Mucosa of stomach (tissue), 1 donor: ENCODE measurements at regions not wholly inside any gene's neighbourhood (a gene's known extent, or its start where the extent isn't known, plus 50 kb on each side); places are given as distances from the start of the nearest gene placed in this dataset.

ENCODE experiments used
- H3K27me3 ChIP-seq: one replicate; pipeline ENCODE4 v1.7.0; 2013; ENCODE audit warnings: mild to moderate bottlenecking, low read length; ENCODE audit not compliant: control insufficient read depth, insufficient read depth
- H3K36me3 ChIP-seq: one replicate; pipeline ENCODE4 v1.7.0; 2013; ENCODE audit warnings: low read length; ENCODE audit not compliant: control insufficient read depth, insufficient read depth
- H3K4me1 ChIP-seq: one replicate; pipeline ENCODE4 v1.7.0; 2013; ENCODE audit warnings: mild to moderate bottlenecking, low read length; ENCODE audit not compliant: control insufficient read depth, insufficient read depth
- H3K4me3 ChIP-seq: one replicate; pipeline ENCODE4 v1.7.0; 2013; ENCODE audit warnings: low read length
- H3K9ac ChIP-seq: one replicate; pipeline ENCODE4 v1.7.0; 2013; ENCODE audit warnings: mild to moderate bottlenecking, low read length, moderate library complexity
- H3K9me3 ChIP-seq: one replicate; pipeline ENCODE4 v1.7.0; 2013; ENCODE audit warnings: mild to moderate bottlenecking, low read length, moderate library complexity; ENCODE audit not compliant: control insufficient read depth
- donor health status: Pancreatic carcinoma.

DNA sequence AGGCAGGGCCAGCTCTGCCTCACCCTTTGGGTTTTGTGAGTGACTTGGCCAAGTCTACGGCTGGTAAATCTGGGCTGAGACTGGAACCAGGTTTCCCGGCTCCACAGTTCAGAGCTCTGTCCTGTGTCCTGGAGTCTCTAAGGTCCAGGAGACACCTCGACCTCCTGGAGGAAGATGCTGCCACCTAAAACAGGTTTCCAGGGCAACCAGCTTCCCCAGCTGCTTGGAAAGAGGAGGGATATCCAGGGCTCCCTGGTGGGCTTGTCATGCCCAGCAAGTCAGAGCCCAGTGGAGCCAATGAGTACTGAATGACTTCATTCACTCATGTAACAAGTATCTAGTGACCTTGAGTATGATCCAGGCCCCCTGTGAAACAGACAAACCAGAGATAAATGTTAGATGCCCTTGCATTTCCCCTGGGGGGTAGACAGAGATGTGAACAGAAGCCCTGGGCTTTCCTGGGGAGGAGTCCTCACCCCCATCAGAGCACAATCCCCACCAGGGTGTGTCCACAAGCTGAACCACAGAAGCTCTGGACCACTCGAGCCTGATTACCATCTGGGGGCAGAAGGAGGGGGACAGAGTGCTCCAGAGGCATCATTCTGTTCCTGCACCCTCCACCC lies 181.2 kb upstream of the RAB4A start:
- Histone ChIP-seq H3K4me1 (peaks cover 34% of the 10 kb centered on the region), H3K36me3 (no peaks in the 10 kb centered on the region), H3K9ac (no peak overlapping the region)

DNA sequence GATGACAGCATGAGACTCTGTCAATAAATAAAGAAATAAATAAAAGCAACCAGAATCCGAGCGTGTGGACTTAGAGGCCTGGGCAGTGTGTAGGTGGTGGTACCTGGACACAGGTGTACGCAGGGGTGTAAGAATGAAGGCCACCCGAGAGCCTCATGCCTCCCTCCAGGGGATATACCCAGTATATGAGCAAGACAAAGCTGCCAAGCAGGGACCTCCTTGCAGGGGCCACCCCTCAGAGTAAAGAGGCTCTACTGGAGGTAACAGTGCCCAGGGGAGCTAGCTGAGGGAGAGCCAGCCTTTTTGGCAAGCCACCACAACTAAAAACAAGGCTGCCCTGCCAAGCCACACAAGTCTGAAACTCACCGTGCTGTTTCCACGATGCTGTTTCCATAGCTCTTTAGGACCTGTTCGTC lies 179.2 kb upstream of the RAB4A start:
- Histone ChIP-seq H3K9me3 (no peaks in the 10 kb centered on the region), H3K4me1 (peaks cover 35% of the 10 kb centered on the region), H3K27me3 (no peaks in the 10 kb centered on the region), H3K4me3 (no peak overlapping the region), H3K9ac (no peak overlapping the region), H3K36me3 (no peaks in the 10 kb centered on the region)

More for the DNA sequence above, 181.2 kb upstream of the RAB4A start:
- Histone ChIP-seq H3K4me3 (no peak overlapping the region), H3K9me3 (no peaks in the 10 kb centered on the region), H3K27me3 (no peaks in the 10 kb centered on the region)

DNA sequence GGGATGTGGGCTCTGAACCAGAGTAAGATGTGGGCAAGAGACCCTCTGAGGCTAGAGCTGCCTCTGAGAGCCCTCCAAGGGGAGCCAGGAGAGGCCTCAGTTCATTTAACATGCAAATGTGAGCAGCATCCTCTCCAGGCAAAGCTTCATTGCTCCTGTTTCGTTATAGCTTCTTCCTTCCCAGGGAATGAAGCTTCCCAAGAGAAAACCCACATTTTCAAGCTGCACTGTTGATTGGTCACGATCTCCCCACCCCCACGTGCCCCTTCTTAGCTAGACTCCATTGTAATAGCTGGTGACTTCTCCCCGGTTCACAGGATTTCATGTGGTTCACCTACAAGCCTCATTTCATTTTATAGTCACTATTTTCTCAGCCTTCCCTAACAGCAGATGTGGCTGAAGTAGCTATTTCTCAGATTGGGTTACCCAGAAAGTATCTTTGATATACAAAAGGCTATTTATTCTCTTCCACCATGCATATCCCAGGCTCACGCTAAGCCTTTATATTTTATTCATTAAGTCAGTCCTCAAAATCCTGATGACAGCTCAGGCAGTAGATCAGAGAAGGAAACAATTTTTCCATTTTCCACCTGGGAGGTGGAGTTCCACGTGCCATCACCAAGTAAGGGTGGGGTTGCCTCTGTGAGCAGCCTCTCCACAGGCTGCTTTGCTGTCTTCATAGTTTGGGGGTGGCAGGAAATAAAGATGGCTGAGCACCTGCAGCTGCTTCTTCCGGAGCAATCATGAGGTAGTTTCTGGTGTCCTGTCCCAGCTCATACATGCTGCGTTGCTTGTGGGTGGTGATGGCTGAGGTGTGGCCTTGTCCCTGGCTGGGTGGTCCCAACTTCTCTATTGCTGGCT lies 178.3 kb upstream of the RAB4A start:
- no peak overlapping the region for H3K9ac ChIP-seq
- H3K27me3 ChIP-seq, result no peaks in the 10 kb centered on the region
- H3K36me3 ChIP-seq, result no peaks in the 10 kb centered on the region
- peaks cover 35% of the 10 kb centered on the region for H3K4me1 ChIP-seq
- no peaks in the 10 kb centered on the region for H3K9me3 ChIP-seq
- no peak overlapping the region for H3K4me3 ChIP-seq

DNA sequence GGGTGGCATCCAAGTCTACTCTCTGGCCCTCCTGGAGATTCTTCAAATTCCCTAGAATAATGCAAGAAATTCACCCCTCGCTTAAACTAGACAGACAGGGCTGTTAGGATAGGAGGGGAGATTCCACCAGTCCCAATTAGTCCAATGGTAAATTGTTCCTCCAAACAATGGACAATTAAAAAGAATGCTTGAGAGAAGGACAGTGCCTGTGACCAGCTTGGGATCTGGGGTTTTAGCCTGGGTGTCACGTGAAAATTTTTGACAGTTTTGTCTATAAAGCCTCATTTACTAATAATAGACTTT lies 177.7 kb upstream of the RAB4A start:
- Histone ChIP-seq H3K4me3 (no peak overlapping the region), H3K4me1 (peaks cover 35% of the 10 kb centered on the region), H3K36me3 (no peaks in the 10 kb centered on the region), H3K9me3 (no peaks in the 10 kb centered on the region), H3K27me3 (no peaks in the 10 kb centered on the region), H3K9ac (no peak overlapping the region)

DNA sequence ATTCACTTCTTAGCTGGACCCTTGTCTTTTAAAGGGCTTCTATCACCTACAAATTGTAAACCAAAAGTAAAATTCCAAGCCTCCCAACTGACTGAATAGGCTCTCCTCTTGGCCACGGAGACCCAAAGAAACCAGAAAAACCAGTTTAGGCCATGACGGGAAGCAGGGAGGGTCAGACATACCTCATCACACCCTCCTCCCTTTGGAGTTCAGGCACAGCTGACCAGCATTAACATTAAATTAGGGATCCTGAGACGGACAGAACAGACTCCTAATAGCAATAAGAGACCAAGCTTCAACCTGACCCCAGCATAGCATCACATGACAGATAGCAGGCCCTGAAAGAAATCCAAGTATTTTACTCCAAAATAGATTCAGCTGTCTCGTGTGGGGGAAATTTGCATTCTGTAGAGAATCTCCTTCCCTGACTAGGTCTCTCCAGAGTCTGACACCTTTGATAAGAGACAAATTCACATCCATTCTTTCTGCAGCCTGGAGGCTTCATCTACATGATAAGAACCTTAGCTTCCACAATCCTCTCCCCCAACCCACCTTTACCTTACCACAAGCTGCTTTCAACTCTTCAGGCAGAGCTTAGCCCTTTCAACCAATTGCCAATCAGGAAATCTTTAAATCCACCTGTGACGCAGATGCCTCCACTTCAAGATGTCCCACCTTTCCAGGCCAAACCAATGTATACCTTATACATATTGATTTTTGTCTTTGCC lies 177.1 kb upstream of the RAB4A start:
- Histone ChIP-seq H3K9ac (no peak overlapping the region), H3K9me3 (no peaks in the 10 kb centered on the region), H3K36me3 (no peaks in the 10 kb centered on the region), H3K4me3 (no peak overlapping the region), H3K4me1 (peaks cover 38% of the 10 kb centered on the region), H3K27me3 (no peaks in the 10 kb centered on the region)

DNA sequence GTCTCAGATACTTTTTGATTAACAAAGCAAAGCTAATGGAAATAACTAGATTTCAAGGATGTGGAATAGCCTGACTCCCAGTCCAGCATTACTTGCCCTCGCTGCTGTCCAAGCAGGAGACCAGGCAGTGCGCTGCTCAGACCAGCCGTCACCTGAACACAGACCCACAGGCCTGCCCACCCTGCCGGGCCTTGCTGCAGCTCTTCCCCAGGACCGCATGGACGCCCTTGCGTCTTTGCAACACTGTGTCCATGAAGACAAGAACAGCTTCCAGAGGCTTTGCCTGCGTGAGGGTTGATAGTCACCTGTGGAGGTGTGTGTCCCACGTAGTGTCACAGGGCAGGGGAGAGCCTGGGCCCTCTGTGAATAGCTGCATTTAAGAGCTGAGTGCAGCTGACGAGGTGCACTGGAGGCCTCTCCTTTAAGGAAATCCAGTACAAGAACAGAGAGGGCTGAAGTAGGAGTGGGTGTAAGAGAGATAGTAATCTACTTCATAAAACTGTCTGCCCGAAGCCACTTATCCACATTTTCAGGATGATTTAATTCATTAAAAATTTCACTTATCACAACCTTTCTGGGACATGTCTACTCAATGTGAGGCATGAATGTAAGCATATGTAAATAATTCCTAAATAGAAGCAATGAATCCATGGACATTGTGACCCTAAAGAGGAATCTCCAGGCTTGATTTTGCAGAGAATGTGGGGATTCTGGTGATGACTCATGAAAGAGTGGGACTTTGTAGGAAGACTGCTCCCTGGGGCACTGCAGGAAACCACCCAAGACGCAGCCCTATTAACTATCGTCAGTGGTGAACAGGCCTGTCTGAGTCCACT lies 176.2 kb upstream of the RAB4A start:
- Histone ChIP-seq H3K36me3 (no peaks in the 10 kb centered on the region), H3K9me3 (no peaks in the 10 kb centered on the region), H3K27me3 (no peaks in the 10 kb centered on the region), H3K9ac (no peak overlapping the region), H3K4me1 (peaks cover 45% of the 10 kb centered on the region), H3K4me3 (no peak overlapping the region)

DNA sequence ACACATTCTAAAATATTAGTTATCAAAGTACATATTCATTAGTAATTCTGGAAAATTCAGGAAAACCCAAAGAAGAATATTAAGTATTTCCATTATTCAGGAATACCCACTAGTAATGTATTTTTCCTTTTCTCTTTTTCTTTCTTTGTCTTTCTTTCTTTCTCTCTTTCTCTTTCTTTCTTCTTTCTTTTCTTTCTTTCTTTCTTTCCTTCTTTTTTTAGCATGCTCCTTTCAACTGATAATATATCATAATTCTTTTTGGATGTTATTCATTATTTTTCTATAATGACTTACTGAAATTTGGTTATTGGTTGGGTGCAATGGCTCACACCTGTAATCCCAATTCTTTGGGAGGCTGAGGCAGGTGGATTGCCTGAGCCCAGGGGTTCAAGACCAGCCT lies 175.6 kb upstream of the RAB4A start:
- no peaks in the 10 kb centered on the region for H3K9me3 ChIP-seq
- no peaks in the 10 kb centered on the region for H3K36me3 ChIP-seq
- H3K9ac ChIP-seq, result no peak overlapping the region
- peaks cover 45% of the 10 kb centered on the region for H3K4me1 ChIP-seq
- H3K27me3 ChIP-seq, result no peaks in the 10 kb centered on the region
- H3K4me3 ChIP-seq, result no peak overlapping the region

DNA sequence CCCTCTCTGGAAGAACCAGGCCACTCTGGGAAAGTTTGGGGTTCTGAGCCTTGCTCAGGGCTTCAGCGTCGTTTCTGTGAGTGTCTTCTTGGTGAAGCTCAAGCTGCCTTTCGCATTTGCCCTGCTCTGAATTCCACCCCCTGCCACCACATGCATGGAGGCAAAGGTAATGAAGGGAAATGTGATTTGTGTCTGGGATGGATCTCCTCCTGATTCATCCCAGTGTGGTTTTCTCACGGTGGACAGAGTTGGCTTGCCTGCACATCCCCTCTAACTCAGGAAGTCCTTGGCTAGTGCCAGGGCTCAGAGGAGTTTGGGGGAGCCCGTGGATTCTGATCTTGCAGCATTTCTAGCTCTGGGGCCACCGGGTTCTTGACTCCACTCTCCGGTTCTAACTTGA lies 173.6 kb upstream of the RAB4A start:
- Histone ChIP-seq H3K27me3 (no peaks in the 10 kb centered on the region), H3K9ac (no peak overlapping the region), H3K36me3 (no peaks in the 10 kb centered on the region), H3K9me3 (no peaks in the 10 kb centered on the region), H3K4me1 (peaks cover 35% of the 10 kb centered on the region), H3K4me3 (no peak overlapping the region)

DNA sequence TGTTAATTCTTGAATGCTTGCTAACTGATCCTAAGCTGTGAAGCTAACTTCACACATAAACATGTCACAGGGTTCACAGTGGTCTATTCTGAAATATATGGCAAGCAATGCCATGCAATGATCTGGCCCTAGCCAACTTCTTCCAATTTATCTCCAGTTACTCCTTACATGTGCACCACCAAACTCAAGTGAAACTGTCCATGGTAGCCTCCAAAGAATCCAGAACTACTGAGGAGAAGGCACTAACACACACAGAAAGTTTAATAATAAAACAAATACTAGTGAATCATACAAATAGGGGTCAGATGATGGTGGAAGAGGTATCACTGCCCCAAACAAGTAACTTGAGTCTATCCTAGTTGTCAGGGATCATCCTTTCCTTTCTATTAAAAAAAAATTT lies 172.6 kb upstream of the RAB4A start:
- Histone ChIP-seq H3K4me1 (peaks cover 31% of the 10 kb centered on the region), H3K4me3 (no peak overlapping the region)

DNA sequence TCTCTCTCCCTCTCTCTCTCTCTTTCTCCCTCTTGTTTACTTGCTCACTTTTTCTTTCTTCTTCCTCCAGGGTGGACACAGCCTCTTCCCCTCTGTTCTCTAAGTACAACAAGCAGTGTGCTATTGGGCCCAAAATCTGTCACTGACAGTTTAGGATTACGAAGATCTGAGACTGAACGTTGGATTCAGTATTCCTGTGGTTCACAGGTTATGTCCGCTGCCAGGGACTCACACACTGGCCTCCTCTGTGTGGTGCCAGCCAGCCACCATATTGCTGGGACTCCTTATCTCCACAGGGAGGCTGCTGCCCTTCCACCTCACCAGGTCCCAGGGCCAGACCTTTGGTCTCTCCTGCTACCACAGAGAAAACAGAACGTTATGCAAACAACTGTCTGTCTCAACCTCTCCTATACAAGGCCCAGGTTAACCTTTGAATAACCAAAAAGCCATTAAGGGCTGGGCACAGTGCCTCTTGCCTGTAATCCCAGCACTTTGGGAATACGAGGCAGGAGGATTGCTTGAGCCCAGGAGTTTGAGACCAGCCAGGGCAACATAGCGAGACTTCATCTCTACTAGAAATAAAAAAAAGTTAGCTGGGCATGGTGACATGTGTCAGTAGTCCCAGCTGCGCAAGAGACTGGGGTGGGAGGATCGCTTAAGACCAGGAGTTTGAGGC lies 171.9 kb upstream of the RAB4A start:
- no peak overlapping the region for H3K4me3 ChIP-seq
- H3K4me1 ChIP-seq, result peaks cover 24% of the 10 kb centered on the region
- no peak overlapping the region for H3K9ac ChIP-seq
- no peaks in the 10 kb centered on the region for H3K36me3 ChIP-seq
- no peaks in the 10 kb centered on the region for H3K9me3 ChIP-seq
- no peaks in the 10 kb centered on the region for H3K27me3 ChIP-seq

More for the DNA sequence above, 172.6 kb upstream of the RAB4A start:
- Histone ChIP-seq H3K36me3 (no peaks in the 10 kb centered on the region), H3K9me3 (no peaks in the 10 kb centered on the region), H3K9ac (no peak overlapping the region), H3K27me3 (no peaks in the 10 kb centered on the region)

DNA sequence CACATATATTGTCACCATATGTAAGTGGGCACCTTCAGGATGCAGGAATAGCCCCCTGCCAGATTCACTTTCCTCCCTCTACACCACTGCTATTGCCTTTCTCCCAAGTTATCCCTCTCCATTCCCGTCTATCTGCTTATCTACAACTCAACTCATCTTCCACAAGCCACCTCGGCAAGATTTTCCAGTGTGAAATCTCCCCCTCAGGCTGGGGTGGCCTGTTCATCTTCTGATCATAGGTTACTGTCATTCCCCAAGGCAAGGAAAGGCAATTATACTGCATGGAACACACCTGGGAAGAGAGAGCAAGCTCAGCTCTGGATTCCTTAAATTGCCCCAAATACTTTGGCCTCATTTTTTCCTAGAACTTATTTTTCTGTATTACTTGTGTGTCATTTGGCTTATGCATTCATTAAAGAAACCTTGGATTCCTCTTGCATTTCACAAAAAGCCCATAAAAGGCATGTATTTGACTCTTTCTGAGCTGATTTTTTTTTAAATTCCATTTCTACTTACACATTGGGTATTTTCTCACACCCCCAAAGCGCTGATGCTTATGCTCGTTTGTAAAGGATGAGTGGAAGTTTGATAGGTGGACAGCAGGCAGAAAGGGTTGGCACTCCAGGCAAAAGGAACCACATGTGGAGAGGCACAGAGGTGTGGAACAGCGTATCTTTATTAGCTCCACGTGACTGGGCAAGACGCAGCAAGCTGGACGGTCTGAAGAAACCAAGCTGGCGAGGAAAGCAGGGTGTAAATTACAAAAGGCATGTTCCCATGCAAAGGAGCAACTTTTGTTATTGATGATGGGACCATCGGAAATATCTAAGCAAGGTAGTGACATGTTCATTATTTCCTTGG lies 169.7 kb upstream of the RAB4A start:
- Histone ChIP-seq H3K4me1 (peaks cover 17% of the 10 kb centered on the region), H3K27me3 (no peaks in the 10 kb centered on the region)

More for the DNA sequence above, 169.7 kb upstream of the RAB4A start:
- Histone ChIP-seq H3K9ac (no peak overlapping the region), H3K36me3 (no peaks in the 10 kb centered on the region), H3K4me3 (no peak overlapping the region), H3K9me3 (no peaks in the 10 kb centered on the region)
